Fibroblast of villous mesenchyme (primary cell): ENCODE measurements at regions not wholly inside any gene's neighbourhood (a gene's known extent, or its start where the extent isn't known, plus 50 kb on each side); places are given as distances from the start of the nearest gene placed in this dataset.

ENCODE experiments used
- DNase-seq: peaks from one replicate; pipeline ENCODE4 v3.0.0-alpha.2; 2010; ENCODE audit warnings: low read depth
- H3K4me3 ChIP-seq: 2 replicates; pipeline ENCODE4 v1.5.1; 2011; ENCODE audit warnings: low read depth, mild to moderate bottlenecking, low read length
- TF ChIP-seq, protein P1 (sequence below): IDR thresholded peaks from 2 replicates; pipeline ENCODE4 v1.5.1; 2012; ENCODE audit warnings: low read depth, mild to moderate bottlenecking, low read length; ENCODE audit not compliant: insufficient read depth

DNA sequence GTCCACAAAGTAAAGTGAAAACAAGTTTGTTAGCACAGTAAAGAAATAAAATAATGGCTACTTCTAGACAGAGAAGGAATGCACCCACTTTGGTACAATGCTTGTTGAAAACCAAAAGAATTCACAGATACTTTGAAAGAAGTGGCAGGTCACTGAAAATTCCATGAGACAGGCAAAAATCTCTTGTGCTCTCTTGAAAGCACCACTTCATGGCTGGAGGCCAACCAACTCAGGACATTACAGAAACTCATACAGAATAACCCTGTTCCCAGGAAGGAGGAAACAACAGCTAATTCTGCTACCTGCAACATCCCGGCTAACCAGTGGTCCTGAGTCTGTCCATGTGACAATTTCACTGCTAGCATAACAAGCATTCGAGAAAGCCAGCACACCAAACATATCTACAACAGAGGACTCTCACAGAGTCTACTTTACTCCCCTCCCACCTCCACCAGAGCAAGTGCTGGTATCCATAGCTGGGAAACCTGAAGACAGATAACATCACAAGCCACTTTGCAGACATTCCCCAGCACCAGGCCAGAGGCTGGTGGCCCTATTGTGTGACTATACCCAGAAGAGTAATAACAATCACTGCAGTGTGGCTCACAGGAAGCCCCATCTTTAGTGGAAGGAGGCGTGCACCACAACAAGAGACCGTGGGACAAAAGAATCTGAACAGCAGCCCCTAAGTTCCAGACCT is 255.3 kb upstream of the SLITRK3 start:
- TF ChIP-seq, protein P1, sequence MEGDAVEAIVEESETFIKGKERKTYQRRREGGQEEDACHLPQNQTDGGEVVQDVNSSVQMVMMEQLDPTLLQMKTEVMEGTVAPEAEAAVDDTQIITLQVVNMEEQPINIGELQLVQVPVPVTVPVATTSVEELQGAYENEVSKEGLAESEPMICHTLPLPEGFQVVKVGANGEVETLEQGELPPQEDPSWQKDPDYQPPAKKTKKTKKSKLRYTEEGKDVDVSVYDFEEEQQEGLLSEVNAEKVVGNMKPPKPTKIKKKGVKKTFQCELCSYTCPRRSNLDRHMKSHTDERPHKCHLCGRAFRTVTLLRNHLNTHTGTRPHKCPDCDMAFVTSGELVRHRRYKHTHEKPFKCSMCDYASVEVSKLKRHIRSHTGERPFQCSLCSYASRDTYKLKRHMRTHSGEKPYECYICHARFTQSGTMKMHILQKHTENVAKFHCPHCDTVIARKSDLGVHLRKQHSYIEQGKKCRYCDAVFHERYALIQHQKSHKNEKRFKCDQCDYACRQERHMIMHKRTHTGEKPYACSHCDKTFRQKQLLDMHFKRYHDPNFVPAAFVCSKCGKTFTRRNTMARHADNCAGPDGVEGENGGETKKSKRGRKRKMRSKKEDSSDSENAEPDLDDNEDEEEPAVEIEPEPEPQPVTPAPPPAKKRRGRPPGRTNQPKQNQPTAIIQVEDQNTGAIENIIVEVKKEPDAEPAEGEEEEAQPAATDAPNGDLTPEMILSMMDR = no peak
- no peak overlapping the region for H3K4me3 ChIP-seq
- DNase-seq = no peak

DNA sequence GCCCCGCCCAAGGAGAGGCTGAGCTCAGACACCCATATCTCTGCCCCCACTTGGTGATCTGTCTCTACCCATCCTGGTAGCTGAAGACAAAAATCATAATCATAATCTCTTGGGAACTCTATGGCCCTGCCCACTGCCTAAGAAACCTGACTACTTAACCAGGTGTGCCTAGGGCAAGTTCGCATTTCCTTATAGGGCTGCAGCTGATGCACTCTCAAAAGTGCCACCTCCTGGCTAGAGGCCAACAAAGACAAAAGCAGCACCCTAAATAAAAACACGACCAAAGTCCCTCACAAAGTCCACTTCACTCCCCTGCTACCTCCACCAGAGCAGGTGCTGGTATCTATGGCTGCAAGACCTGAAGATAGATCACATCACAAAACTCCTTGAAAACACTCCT is 250.4 kb upstream of the SLITRK3 start:
- DNase-seq = no peak
- H3K4me3 ChIP-seq = no peak overlapping the region
- TF ChIP-seq, protein P1 = no peak

DNA sequence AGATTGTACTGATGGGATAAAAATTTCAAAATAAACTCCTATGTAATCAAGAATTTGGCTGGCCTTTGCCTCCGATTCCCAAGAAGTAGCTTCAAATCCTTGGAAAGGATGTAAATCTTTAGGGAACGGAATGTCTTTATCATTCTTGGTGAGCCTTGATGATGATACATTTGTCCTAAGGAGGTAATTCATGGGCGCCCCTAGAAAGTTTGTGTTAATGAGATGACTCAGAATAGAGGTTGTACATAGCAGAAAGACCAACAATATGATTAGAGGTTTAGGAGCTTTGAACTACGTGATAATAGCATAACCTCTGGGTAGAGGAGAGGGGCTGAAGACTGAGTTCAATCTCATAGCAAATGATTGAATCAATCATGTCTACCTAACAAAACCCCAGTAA is 248.6 kb upstream of the SLITRK3 start:
- TF ChIP-seq, protein P1 = no peak
- no peak for DNase-seq
- H3K4me3 ChIP-seq = no peak overlapping the region

DNA sequence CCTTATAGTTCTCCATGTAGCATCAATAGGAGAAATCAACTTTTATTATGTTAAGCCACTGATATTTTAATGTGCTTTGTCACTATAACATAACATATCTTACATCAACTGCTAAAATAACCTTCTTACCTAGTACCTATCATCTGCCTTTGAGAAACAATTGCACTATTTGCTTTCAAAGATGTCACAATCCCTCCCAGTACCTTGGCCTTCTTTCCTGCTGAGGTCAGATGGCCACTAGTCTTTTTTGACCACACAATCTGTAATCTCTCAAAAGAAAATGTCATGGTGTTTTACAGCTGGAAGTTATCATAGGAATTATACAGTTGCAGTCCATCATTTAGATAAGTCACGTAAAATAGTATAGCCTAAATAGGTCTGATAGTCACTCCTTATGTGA is 247.5 kb upstream of the SLITRK3 start:
- TF ChIP-seq, protein P1 = no peak
- no peak for DNase-seq
- H3K4me3 ChIP-seq = no peak overlapping the region

DNA sequence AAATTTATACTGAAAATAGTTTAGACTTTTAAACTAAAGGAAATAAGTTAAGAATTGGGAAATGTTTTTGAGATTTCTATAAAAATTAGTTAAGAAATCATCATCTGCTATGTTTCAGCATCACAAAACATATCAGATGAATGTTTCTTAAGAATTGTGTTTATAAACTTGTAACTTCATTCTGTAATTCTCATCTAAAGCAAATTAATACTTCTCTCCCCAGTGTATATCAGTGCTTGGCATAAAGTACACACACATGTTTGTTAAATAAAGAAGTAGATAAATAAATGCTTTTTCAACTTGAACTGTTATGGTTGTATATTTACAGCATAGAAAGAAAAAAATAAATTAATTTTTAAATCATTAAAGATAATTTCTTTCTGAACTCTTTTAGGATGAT is 245.9 kb upstream of the SLITRK3 start:
- TF ChIP-seq, protein P1 = no peak
- no peak for DNase-seq
- no peak overlapping the region for H3K4me3 ChIP-seq

DNA sequence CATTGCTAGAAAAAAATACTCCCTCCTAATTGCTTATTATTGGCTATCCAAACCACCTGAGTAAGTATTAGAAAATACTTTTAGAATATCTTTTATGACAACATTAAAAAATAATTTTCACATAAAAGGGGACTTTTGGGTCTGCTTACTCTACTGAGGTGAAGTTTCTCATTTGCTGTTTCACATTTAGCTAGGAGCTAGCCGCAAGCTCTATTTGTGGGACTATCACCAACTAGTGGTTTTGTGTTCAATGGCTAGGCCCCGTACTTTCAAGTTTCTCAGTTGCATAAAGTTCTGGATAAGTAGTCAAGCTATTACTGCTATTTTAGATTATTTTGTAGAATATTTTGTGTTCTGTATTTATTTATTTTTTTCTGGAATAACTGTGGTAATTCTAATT is 244.2 kb upstream of the SLITRK3 start:
- DNase-seq = no peak
- no peak overlapping the region for H3K4me3 ChIP-seq
- TF ChIP-seq, protein P1 = no peak

DNA sequence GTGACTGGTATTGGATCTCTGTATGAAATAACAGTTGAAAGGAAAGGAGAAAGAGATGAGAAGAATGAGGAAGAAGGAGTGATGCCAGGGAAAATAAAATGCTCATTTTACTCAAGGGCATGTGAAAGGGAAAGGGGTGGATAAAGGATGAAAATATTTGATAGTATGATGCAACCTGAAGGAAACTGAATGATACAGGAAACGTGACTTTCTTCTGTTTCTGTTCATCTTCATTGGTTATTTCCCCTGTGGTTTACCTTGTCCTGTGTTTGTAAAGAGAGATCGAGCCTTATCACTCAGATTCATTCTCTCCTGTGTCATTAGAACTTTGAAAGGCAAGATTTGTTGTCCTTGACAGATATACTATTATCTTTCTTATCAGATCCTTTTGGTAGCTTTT is 243.6 kb upstream of the SLITRK3 start:
- DNase-seq = no peak
- TF ChIP-seq, protein P1 = no peak
- H3K4me3 ChIP-seq = no peak overlapping the region
